Upper lobe of right lung (tissue), 1 donor: ENCODE measurements at regions not wholly inside any gene's neighbourhood (a gene's known extent, or its start where the extent isn't known, plus 50 kb on each side); places are given as distances from the start of the nearest gene placed in this dataset.
A peak's percentile ranks its signal among the peaks of the same experiment; 100 is the strongest.

Experiments used
- ATAC-seq: fragments of 200-7000 bp; cut with Tn5 transposase; one replicate; pipeline ENCODE4 v1.9.1; 2020; ENCODE audit warnings: mild to moderate bottlenecking, moderate library complexity
- DNase-seq: peaks from one replicate; pipeline ENCODE4 v3.0.0-alpha.2; 2020
- H3K27ac ChIP-seq: fragments of 200-600 bp; one replicate; pipeline ENCODE4 v1.8.0; 2022
- H3K27me3 ChIP-seq: fragments of 200-600 bp; one replicate; pipeline ENCODE4 v1.8.0; 2022; ENCODE audit warnings: mild to moderate bottlenecking
- H3K36me3 ChIP-seq: fragments of 200-600 bp; one replicate; pipeline ENCODE4 v1.8.0; 2022
- H3K4me1 ChIP-seq: fragments of 200-600 bp; one replicate; pipeline ENCODE4 v1.8.0; 2022
- H3K4me3 ChIP-seq: fragments of 200-600 bp; one replicate; pipeline ENCODE4 v1.8.0; 2022; ENCODE audit warnings: mild to moderate bottlenecking
- H3K9me3 ChIP-seq: fragments of 200-600 bp; one replicate; pipeline ENCODE4 v1.8.0; 2022
- intact Hi-C: fragments of 100-400 bp; cut with DNase I; formaldehyde crosslinking; loops from one replicate; pipeline ENCODE4 v1.11.0; 2022
- TF ChIP-seq, protein P1 (sequence below): fragments of 200-600 bp; IDR thresholded peaks from one replicate; pipeline ENCODE4 v1.8.0; 2022; ENCODE audit warnings: antibody characterized with exemption
- donor health status: DM: no; HTN: yes; CAD: no; lungs with severe emphysema.

DNA sequence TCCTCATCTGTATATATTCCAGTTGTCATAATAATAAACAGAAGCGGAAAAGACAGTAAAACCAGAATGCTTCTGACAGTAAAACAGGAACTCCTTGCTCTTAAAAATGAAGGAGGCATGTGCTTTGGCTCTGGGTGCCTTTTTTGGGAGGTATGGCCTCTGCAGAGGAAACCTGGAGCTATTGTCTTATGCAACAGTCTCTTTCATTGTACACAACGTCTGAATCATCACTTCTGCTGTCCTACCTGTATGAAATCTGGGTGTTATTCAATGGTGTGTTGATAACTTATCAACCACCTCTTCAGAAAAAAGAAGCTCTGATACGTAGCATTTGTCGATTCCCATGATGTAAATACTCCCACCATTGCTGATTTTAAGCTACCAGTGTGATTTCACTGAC is 64.8 kb downstream of the CDCA7 start:
- DNase-seq (no peak), ATAC-seq (no peak)
- intact Hi-C loops, result no loop called here
- H3K9me3 ChIP-seq, result no peaks in the 10 kb centered on the region
- no peaks in the 10 kb centered on the region for H3K4me1 ChIP-seq
- TF ChIP-seq, protein P1, sequence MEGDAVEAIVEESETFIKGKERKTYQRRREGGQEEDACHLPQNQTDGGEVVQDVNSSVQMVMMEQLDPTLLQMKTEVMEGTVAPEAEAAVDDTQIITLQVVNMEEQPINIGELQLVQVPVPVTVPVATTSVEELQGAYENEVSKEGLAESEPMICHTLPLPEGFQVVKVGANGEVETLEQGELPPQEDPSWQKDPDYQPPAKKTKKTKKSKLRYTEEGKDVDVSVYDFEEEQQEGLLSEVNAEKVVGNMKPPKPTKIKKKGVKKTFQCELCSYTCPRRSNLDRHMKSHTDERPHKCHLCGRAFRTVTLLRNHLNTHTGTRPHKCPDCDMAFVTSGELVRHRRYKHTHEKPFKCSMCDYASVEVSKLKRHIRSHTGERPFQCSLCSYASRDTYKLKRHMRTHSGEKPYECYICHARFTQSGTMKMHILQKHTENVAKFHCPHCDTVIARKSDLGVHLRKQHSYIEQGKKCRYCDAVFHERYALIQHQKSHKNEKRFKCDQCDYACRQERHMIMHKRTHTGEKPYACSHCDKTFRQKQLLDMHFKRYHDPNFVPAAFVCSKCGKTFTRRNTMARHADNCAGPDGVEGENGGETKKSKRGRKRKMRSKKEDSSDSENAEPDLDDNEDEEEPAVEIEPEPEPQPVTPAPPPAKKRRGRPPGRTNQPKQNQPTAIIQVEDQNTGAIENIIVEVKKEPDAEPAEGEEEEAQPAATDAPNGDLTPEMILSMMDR, result no peak
- no peak overlapping the region for H3K27ac ChIP-seq
- no peak overlapping the region for H3K4me3 ChIP-seq
- peaks cover 9% of the 10 kb centered on the region for H3K27me3 ChIP-seq
- no peaks in the 10 kb centered on the region for H3K36me3 ChIP-seq

DNA sequence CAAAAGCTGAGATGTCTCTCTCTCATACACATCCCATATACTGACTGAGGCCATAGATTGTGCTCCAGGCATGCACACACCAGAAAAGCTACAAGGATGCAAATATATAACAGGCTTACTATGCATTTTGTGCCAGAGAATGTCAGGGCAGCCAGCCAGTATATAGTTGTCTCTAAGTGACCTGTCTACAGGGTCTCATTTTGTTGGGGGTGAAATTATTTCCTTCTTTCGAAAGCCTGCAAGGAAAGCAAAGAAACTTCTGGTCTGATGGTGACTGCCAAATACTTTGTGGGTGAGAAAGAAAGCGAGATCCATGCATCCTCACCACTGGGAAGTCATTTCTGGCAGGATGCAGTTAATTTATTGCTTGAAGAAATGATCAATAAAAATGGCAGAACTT is 70.2 kb downstream of the CDCA7 start:
- H3K27me3 ChIP-seq, result peaks cover 4% of the 10 kb centered on the region
- TF ChIP-seq, protein P1, result no peak
- no peak overlapping the region for H3K4me3 ChIP-seq
- intact Hi-C loops, result no loop called here
- H3K27ac ChIP-seq, result no peak overlapping the region
- DNase-seq, result no peak
- no peaks in the 10 kb centered on the region for H3K36me3 ChIP-seq
- H3K9me3 ChIP-seq, result no peaks in the 10 kb centered on the region
- H3K4me1 ChIP-seq, result no peaks in the 10 kb centered on the region
- ATAC-seq, result no peak

DNA sequence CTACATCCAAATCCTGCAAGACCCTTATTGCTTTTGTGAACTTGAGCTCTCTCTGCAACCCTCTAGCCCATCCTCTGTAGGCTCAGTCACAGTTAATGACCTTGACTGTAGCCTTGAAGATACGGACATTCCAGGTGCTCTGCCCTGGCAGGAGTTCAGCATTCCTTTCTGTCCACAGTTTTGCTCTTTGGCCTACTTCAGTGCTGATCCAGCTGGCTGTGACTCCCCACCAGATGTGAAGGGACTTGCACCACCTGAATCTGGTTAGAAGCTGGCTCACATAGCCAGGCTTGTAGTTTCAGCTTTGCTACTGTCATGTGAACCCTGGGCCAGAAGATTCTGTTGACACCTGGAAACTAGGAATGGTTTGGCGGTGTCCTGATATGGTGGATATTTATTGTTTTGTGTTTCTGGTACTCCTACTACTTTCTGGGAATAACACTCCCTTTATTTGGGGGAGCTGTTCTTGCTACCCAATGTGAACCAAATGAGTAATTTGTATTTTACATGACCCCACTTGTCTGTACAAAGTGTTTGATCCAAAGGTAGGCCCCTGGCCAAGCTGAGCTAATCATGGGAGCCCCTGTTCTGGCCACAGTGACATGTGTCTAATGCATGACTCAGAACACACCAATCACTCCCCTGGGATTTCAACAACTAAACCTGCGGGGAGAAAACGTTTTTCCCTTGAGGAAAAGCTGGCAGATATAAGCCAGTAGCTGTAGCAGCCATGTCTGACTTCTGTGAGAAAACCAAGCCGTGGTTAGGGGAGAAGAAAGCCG is 73.4 kb downstream of the CDCA7 start:
- Histone ChIP-seq H3K27ac (no peak overlapping the region), H3K4me3 (no peak overlapping the region), H3K9me3 (no peaks in the 10 kb centered on the region), H3K36me3 (no peaks in the 10 kb centered on the region), H3K4me1 (no peaks in the 10 kb centered on the region), H3K27me3 (peaks cover 4% of the 10 kb centered on the region)
- TF ChIP-seq, protein P1, result no peak
- intact Hi-C loops, result no loop called here
- DNase-seq, result no peak
- peak; percentile 63 for ATAC-seq

DNA sequence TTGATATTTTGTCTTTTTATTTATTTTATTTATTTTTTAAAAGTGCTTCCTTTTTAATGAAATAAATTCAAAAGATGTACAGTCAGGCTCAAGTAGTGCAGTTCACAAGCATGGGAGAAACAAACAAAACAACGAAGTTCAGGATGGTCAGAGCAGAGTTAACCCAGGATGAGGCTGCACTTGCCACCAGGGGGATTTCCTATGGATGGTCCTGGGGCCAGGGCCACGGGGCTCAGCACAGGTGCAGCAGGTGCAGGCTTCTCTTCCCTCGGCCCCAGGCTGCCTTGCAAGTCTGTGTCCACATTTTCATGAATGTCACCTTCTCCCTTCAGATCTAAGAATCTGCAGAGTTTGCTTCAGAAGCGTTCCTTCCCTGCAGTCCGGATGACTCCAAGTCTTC is 76.5 kb downstream of the CDCA7 start:
- Histone ChIP-seq H3K4me3 (no peak overlapping the region), H3K27me3 (peaks cover 4% of the 10 kb centered on the region), H3K9me3 (no peaks in the 10 kb centered on the region), H3K27ac (no peak overlapping the region), H3K4me1 (no peaks in the 10 kb centered on the region), H3K36me3 (no peaks in the 10 kb centered on the region)
- intact Hi-C loops, result no loop called here
- TF ChIP-seq, protein P1, result no peak
- DNase-seq, result no peak
- no peak for ATAC-seq

DNA sequence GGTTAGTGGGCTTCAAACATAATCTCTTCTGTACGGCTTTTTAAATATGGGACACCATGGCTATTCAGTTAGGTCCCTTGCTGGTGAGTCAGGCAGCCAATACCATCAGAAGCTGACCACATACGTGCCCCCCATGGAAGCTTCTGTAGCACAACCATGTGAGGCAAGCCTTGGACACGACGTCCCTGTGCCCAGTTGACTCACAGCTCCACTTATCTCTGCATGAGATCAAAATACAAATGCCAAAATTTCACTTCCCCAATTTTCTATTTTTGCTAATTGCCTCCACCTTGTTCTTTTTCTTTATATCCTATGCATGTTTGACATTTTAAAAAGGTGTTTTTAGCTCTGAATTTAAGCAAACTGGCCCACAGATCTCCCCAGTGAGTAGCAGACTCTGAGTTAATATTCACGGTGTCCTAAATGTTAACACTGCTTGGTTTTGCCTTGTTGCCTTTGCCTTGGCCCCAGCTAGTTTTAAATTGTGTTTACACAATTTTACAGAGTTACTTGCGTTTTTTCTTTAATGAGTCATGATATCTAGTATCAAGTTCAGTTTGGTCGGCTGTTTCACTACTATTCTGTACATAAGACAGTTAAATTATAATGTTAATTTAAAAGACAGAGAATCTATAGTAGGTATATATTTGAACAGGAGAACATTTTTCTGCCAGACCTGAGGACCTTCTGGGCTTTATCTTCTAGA is 77.5 kb downstream of the CDCA7 start:
- no peak overlapping the region for H3K4me3 ChIP-seq
- intact Hi-C loops, result no loop called here
- H3K9me3 ChIP-seq, result no peaks in the 10 kb centered on the region
- no peaks in the 10 kb centered on the region for H3K36me3 ChIP-seq
- no peak overlapping the region for H3K27ac ChIP-seq
- ATAC-seq (no peak), DNase-seq (no peak)
- H3K4me1 ChIP-seq, result no peaks in the 10 kb centered on the region
- TF ChIP-seq, protein P1, result no peak
- peaks cover 4% of the 10 kb centered on the region for H3K27me3 ChIP-seq
